NCI-H2227 (cell line): ENCODE measurements at regions not wholly inside any gene's neighbourhood (a gene's known extent, or its start where the extent isn't known, plus 50 kb on each side); places are given as distances from the start of the nearest gene placed in this dataset.

ENCODE experiments used
- DNase-seq: peaks from one replicate; lab custom pipeline; 2025; ENCODE audit not compliant: unreplicated experiment; lab: John Stamatoyannopoulos, UW

DNA sequence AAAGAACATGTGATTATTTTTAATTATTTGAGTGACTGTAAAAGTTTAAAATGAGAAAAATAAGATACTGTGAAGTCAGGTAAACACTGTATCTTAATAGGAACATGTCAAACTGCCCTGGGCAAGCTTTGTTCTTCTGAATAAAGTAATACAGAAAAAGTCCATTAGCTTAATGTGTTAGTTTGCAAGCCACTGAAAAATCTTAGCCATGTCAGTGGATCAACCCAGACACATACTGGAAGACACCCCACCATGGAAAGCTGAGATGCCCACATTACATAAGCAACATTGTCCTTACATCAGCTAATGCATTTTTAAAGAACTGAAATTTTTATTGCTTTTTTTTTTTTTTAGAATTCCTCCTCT is 155.2 kb downstream of the BBOX1 start:
- DNase-seq: no peak

DNA sequence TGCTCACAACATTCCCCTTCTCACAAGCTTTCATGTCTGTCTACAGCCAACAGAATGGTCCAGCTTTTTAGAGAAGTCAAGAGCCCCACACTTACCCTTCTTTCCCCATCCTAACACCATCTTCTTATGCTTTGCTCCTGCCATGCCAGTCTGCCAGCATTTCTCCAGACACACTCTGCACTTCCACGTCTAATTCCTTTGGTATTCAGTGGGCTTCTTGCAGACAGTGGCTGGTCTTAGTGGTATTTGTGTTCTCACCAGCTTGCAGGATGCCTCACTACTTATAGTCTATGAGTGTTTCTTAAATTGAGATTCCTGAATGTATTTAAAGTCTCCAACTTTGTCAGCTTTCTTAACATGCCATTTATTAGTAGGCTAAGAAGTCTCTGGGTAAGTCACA is 154.4 kb downstream of the BBOX1 start:
- no peak for DNase-seq

DNA sequence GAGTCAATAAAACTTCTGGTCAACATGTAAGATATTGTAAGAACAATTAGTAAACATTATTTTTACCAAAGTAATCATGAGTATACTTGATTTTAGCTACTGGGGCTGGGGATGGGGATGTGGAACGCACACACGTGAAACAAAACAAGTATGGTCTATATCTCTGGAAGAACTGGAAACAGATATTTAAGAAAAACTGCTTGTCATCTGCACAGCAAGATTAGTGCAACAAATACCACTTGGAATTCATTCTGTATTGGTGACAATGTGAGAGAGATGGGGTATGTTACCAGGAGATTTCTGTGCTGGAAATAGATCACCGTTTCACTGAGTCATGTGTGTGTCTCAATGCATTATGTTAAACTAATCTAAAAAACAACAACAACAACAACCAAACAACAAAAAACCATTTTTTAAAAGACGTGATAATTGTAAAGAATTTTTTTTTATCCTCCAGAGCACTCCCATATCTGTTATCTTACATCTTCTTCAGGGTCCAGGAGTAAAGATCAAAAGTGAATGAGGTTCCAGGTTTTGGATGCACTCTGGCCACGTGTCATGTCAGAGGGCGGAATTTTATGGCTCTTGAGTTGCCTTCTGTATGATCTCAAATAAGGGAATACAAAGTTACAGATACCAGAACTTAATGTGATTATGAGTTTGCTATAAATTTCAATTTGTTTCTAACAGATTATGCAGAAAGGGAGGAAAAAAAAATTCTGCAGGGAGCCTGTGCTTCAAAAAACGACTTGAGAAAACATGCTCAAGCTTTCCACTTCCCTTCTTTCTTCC is 153.0 kb downstream of the BBOX1 start:
- no peak for DNase-seq

DNA sequence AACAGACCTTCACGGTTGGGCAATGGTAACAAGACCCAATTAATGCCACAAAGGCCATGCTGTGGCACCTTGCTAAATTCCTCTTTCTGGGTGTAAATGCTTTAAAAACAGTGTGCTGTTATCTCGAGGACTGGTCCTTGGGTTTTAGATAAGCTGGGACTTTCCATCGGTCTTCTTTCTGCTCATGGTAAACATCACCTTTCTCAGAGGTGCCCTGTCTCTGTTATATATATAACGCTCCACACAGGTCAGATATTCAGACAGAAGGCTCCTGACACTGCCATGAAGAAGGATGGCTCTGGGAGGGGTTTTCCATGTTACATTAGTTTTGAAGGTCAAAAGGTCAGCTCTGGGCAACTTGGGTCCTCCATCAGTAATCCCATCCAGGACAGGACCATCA is 151.6 kb downstream of the BBOX1 start:
- no peak for DNase-seq

DNA sequence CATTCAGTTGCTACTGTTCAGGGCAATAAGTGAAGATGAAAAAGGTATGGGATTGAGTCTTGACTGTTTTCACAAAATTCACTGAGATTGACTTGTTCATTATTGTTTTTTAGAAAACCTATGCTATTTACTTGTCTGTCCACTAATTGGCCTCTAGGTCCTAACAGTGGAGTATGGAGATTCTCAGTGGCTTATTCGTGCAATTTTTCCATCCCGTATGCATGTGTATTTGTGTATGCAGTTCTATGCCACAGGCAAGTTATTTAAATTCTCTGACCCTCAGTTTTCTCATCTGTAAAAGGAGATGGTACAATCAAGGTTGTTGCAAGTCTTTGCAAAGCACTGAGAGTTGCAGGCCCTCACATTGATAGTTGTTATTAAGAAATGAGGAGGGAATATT is 151.0 kb downstream of the BBOX1 start:
- no peak for DNase-seq

DNA sequence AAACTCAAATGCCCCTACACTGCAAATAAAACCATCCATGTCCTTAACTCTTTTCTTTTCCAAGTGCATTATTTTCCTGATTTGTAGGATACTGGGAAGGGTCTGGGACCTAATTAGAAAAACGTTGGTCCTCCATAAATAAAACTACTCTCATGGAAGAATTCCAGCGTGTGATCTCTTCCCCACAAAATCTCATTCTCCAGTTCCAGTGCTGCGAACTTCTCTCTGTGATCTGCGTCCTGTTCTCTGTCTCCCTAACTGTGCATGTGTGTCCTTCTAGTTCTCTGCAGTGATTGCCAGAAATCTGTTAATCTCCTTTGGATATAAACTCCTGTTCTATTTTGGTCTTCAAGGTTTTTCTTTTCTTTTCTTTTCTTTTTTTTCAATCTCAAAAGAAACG is 148.1 kb downstream of the BBOX1 start:
- DNase-seq: no peak

DNA sequence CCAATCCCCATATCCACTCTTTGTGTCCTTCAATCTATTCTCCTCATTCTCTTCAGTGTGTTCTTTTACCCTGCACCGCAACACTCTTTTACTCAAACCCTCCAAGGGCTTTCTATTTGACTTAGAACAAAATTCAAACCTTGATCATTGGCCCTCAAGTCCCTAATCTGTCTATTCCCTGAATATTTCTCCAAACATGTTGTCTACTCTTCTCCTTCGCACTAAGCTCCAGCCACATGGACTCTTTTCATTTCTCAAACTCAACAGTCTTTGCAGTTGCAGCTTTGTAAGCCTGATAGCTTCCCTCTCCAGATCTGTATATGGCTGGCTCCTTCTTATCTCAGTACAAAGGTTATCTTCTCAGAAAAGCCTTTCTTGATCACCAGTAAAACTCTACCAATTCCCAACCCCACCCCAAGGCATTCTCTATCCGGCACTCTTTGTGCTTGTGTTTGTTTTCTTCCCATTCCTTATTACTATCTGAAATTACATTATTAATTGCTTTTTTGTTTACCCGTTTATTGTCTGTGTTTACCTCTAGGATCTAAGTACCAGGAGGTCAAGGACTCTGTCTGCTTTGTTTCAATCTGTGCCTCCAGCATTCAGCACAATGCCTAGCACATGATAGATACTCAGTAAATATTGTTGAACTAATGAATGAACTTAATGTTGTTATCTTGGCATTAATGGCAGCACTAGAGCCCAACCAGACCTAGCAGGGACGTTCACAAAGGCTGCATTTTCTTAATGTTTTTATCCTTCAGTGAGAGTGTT is 147.4 kb downstream of the BBOX1 start:
- DNase-seq: no peak

DNA sequence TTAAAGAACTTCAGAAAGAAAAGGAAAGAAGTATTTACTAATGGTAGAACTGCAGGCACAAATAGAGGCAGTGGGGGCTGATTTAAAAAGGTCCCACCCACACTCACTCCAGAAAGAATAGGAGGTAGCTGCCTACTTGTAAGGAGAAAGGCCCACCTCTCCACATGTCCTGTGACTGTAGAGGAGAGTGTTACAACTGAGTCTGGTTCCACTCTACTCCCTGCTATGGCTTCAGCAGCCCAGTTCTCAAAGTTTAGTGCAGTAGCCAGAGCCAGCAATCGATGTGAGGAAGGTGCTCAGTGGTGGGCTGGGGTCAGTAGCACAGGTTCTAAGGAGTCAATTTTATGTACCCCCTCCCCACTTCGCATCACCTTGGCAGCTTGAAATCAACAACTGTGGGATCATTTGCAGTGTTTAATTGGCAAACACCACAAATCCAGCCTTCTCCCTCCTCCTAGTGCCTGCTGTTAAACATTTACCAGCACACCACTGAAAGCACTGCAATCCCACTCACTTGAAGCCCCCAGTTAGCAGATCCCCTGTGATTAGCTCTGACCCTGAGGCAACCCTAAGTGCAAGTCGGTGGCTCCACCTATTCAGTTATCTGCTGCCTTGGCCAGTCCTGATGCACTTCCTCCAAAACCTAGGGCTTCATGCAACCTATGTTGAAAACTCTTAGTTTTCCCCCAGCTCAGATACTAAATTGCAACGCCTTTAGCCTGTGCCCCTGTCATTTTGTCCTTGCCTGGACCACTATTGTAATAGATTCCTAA is 146.6 kb downstream of the BBOX1 start:
- peak; percentile 12 for DNase-seq

DNA sequence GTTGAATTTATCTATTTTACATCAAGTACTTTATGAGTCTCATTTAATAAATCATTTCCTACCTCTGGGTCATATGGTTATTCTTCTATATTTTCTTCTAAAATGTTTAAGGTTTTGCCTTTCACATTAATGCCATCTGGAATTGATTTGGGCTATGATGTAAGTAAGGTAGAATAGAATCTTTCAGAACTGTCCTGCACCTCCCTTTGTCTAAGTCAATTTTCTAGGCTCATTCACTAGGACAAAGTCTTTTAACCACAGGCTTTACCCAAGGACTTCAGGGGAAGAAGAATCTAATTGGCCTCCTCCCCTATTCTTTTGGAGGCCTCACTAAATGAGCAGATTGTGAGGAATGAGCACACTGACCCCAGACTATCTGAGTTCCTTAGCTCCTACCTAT is 146.0 kb downstream of the BBOX1 start:
- no peak for DNase-seq

DNA sequence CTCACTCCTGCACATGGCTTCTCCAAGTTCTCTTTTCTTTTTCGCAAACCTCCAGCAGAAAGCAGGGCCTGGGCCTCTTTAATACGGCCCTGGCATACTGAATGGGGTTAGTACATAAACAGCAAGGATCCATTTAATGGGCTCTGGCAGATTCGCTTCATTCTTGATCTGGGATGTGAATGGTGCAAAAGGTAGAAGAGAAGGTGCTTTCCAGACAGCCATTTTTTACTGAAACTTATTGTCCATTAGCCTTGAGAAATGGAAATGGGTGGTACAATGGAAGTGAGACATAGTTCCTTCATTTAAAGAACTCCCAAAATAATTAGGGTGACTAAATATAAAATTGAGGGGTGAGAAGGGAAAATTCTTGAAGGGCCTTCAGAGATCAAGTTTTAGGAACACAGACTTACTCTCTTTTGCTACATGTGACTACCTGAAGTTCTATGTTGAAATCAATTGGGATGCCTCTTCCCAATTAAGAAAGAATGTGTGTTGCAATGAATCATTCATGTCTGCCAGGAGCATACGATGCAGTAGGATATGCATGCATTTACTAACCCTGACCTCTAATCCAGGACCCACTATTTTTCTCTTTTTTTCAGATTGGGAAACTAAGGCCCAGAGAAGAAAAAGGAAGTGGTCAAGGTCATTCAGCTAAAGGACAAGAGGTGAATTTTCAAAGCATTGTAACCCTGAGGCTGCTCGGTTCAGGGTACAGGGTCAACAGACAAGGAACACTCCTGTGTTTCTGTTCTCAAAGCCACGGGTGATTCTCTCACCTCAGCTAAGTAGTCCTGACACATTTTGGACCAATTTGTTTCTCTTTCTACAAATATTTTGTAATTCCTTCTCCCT is 144.1 kb downstream of the BBOX1 start:
- DNase-seq: no peak

DNA sequence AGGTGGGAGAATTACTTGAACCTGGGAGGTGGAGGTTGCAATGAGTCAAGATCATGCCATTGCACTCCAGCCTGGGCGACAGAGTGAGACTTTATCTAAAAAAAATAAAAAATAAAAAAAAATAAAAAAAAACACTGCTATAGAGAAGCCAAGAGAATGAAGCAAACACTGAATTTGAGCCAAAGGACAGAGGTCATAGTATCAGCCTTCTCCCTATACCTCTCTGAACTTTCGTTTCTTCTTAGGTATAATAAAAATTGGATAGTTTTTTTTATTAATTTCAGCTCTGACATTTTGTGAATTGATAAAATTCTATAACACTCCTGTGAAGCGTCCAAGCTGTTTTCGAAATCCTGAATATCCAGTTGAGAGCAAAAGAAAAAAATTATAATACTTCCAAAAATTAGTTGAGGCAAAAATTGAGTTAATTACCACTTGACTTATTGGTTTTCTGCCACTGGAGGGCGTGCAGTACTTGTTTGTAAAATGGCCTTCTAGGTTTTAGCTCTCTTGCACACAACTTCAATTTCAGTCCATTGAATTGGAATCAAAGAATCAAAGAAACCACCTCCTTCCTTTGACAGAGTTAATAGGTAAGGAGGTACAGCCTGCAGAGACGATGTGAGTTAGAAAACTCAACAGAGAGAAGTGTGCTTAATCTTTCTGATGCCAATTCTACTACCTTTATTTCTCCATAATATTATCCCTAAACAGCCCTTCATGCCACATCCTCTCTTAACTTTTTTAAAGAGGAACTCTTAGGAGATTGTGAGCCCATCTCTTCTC is 143.2 kb downstream of the BBOX1 start:
- peak; percentile 63 for DNase-seq

DNA sequence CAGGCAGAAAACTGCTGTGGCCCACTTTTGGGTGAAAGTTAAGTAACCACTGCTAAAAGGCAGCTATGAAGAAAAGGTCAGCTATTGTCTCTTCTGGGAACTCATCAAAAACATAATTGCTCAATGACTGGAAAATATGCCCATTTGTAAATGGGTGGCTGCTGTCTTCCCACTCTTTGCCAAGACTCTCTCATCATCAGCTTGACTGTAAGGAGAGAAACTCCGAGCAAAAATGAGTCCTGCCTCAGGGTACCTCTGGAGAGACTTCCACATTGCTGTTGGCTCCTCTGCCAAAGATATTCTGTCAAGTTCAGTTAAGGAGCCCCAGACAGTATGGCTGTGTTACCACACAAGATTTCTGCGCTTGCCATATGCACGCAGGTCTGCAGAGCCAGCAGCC is 138.7 kb downstream of the BBOX1 start:
- DNase-seq: no peak

DNA sequence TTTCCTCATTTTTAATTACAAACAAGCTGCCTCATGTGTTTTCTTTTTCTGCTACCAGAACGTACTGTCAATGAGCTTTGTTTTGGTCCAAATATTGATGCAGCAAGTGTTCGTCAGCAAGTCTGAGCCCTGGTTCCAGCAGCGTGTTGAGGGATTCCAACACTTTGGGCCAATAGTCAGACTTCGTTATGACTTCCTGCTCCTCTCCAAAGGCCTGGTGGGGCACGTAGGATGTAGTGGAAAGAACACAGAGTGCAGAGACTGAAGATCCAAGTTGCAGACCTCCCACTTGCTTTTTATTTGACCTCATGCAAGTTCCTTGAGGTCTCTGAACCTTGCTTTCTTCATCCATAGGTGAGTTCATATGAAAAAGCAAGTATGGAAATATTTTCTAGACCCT is 138.2 kb downstream of the BBOX1 start:
- DNase-seq: no peak
